ENCODE measurements at regions not wholly inside any gene's neighbourhood (a gene's known extent, or its start where the extent isn't known, plus 50 kb on each side); places are given as distances from the start of the nearest gene placed in this dataset.

DNA sequence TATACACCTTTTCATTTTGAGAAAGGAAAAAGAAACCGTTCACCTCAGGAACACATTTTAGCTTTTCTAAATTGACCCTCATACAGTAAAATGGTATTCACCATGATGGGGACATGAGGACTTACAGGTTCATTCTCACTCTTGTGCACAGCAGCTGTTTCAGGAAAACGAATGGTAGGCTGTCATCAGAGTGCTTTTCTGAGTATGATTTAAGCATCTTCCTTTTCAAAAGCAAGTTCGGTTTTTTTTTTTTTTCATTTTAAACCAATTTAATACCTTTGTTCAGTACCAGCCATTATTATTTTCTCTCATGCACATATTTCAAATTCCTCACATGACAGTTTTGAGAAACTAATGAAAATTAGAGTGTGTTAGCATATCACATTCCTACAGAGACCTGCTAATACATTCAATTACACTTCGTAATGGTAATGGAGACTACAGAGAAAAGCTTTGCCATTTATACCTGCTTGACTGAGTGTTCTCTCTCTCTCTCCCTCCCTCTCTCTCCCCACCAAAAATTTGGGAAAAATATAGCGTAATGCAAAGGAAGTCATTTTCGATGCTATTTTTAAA is 129.2 kb downstream of the SAMD5 start:
- no peak overlapping the region for H3K4me3 ChIP-seq (ENCODE audit: low read depth, low read length)
- in situ Hi-C loops (cut with HindIII; ENCODE audit: low sequenced_read_pairs), result no loop called here
- TF ChIP-seq CTCF (IDR thresholded peaks at IDR 0.05; ENCODE audit: low read depth, low read length), result no peak
- no peak for DNase-seq (ENCODE audit: low read depth, low spot score)

- in situ Hi-C loops (cut with HindIII; ENCODE audit: low sequenced_read_pairs), result no loop called here
These were observed 130.8 kb downstream of the SAMD5 start for GRCh38 chr6:147639279-147639678.

GRCh38 chr6:147640606-147641005 is 132.1 kb downstream of the SAMD5 start:
- in situ Hi-C loops (cut with HindIII; ENCODE audit: low sequenced_read_pairs), result no loop called here
- no peak for TF ChIP-seq CTCF (IDR thresholded peaks at IDR 0.05; ENCODE audit: low read depth, low read length)
- H3K4me3 ChIP-seq (ENCODE audit: low read depth, low read length), result no peak overlapping the region
- no peak for DNase-seq (ENCODE audit: low read depth, low spot score)

More at GRCh38 chr6:147639279-147639678, 130.8 kb downstream of the SAMD5 start:
- no peak overlapping the region for H3K4me3 ChIP-seq (ENCODE audit: low read depth, low read length)
- no peak for TF ChIP-seq CTCF (IDR thresholded peaks at IDR 0.05; ENCODE audit: low read depth, low read length)
- DNase-seq (ENCODE audit: low read depth, low spot score), result no peak

GRCh38 chr6:147641511-147641910 is 133.0 kb downstream of the SAMD5 start:
- H3K4me3 ChIP-seq (ENCODE audit: low read depth, low read length), result no peak overlapping the region
- no peak for DNase-seq (ENCODE audit: low read depth, low spot score)
- TF ChIP-seq CTCF (IDR thresholded peaks at IDR 0.05; ENCODE audit: low read depth, low read length), result no peak
- in situ Hi-C loops (cut with HindIII; ENCODE audit: low sequenced_read_pairs), result no loop called here

- H3K4me3 ChIP-seq (ENCODE audit: low read depth, low read length), result no peak overlapping the region
- in situ Hi-C loops (cut with HindIII; ENCODE audit: low sequenced_read_pairs), result no loop called here
- TF ChIP-seq CTCF (IDR thresholded peaks at IDR 0.05; ENCODE audit: low read depth, low read length), result no peak
- peak; percentile 65 for DNase-seq (ENCODE audit: low read depth, low spot score)
These were observed 134.0 kb downstream of the SAMD5 start for GRCh38 chr6:147642458-147642857.

GRCh38 chr6:147643341-147644200 is 135.1 kb downstream of the SAMD5 start:
- in situ Hi-C loops (cut with HindIII; ENCODE audit: low sequenced_read_pairs), result no loop called here
- no peak for DNase-seq (ENCODE audit: low read depth, low spot score)
- TF ChIP-seq CTCF (IDR thresholded peaks at IDR 0.05; ENCODE audit: low read depth, low read length), result no peak
- no peak overlapping the region for H3K4me3 ChIP-seq (ENCODE audit: low read depth, low read length)

All from astrocyte of the spinal cord (primary cell).